Gastrocnemius medialis (tissue), 4 donors: ENCODE measurements at regions not wholly inside any gene's neighbourhood (a gene's known extent, or its start where the extent isn't known, plus 50 kb on each side); places are given as distances from the start of the nearest gene placed in this dataset.

Experiments used
- CTCF ChIP-seq, 5 experiments: fragments of 450-650 bp in 3 of 5; fragments of 200-600 bp in 2 of 5; sonication (generic) in 2 of 5; IDR thresholded peaks in 4 of 5; conservative IDR thresholded peaks in 1 of 5; 1 replicate in 4 of 5; 2 replicates in 1 of 5; pipeline ENCODE4 v1.5.1; 2016 to 2019; ENCODE audit warnings: antibody characterized with exemption in 5 of 5, mild to moderate bottlenecking in 3 of 5, moderate library complexity in 3 of 5
- POLR2A ChIP-seq, 2 donors: fragments of 450-650 bp; IDR thresholded peaks; one replicate each; pipeline ENCODE4 v1.6.1; 2017; ENCODE audit warnings: antibody characterized with exemption in 2 of 2, mild to moderate bottlenecking in 2 of 2, moderate library complexity in 2 of 2

GRCh38 chr17:71184716-71185115, 936.1 kb upstream of the SOX9 start:
- TF ChIP-seq CTCF (IDR thresholded peaks at IDR 0.05 in 4 of 5, conservative IDR thresholded peaks at IDR 0.05 in 1 of 5) = no peak
- no peak for TF ChIP-seq POLR2A (IDR thresholded peaks at IDR 0.05)
